ENCODE measurements at regions not wholly inside any gene's neighbourhood (a gene's known extent, or its start where the extent isn't known, plus 50 kb on each side); places are given as distances from the start of the nearest gene placed in this dataset.

GRCh38 chr4:177582992-177583391 lies 140.8 kb upstream of the AGA start:
- Histone ChIP-seq H3K36me3 (no peaks in the 10 kb centered on the region), H3K9me3 (no peaks in the 10 kb centered on the region), H3K4me3 (no peak overlapping the region), H3K27me3 (replicated peaks in 1 of 7) (no peaks in the 10 kb centered on the region), H3K27ac (no peak overlapping the region), H3K4me1 (no peaks in the 10 kb centered on the region)
- no peak for DNase-seq
- no peak for TF ChIP-seq POLR2AphosphoS5 (IDR thresholded peaks at IDR 0.05)
- no peak for TF ChIP-seq POLR2A (IDR thresholded peaks at IDR 0.05)
- TF ChIP-seq CTCF (IDR thresholded peaks at IDR 0.05 in 8 of 11, conservative IDR thresholded peaks at IDR 0.05 in 3 of 11): no peak
- intact Hi-C loops (cut with DNase I; ENCODE audit: low total_unique reads): no loop called here

DNA sequence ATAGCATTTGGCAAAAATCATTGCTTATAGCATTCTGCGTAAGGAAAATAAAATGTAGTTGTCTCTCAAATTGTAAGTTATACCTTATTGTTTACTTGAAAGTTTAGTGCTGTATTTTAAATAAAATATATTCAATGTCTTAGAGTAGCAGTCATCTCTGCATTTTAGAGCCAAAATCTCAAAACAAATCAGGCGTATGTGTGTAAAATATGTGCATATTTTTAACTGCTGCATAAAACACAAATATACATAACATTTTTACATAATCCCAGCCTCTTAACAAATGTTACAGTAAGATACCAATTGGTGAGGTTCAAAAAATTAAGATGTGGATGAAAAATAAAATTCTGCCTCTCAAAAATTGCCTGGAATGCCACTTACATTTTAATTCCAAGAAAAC lies 145.8 kb upstream of the AGA start:
- intact Hi-C loops (cut with DNase I; ENCODE audit: low total_unique reads): no loop called here
- no peaks in the 10 kb centered on the region for H3K36me3 ChIP-seq
- no peak for DNase-seq
- no peak overlapping the region for H3K4me3 ChIP-seq
- no peaks in the 10 kb centered on the region for H3K4me1 ChIP-seq
- no peaks in the 10 kb centered on the region for H3K27me3 ChIP-seq (replicated peaks in 1 of 7)
- TF ChIP-seq POLR2AphosphoS5 (IDR thresholded peaks at IDR 0.05): no peak
- no peak for TF ChIP-seq POLR2A (IDR thresholded peaks at IDR 0.05)
- no peak for TF ChIP-seq CTCF (IDR thresholded peaks at IDR 0.05 in 8 of 11, conservative IDR thresholded peaks at IDR 0.05 in 3 of 11)
- WGBS, 5 donors: 69 to 99% (median 94%) methylated on average over 2 of the region's 2 CpGs
- H3K9me3 ChIP-seq: no peaks in the 10 kb centered on the region
- no peak overlapping the region for H3K27ac ChIP-seq

DNA sequence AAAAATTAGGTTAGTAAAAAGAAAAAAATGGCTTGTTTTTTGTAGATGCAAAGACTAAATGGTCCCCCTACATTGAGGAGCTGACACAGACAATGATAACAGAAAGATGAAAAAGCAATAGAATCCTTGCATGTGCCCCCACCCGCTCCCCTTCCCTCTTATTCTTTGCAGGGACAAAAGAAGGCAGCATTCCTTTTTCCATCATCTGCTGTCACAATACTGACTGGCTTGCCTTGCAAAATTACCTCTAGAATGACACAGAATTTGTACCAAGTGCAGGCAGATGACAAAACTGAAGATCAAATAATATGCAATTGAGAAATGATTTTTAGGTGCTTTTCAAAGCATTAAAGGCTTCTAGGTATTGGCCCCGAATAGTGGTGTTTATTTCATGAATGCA lies 153.1 kb upstream of the AGA start:
- intact Hi-C loops (cut with DNase I; ENCODE audit: low total_unique reads): no loop called here
- Histone ChIP-seq H3K9me3 (no peaks in the 10 kb centered on the region), H3K27me3 (replicated peaks in 1 of 7) (no peaks in the 10 kb centered on the region), H3K36me3 (no peaks in the 10 kb centered on the region), H3K4me3 (no peak overlapping the region), H3K27ac (no peak overlapping the region), H3K4me1 (no peaks in the 10 kb centered on the region)
- 69 to 95% (median 89%) methylated on average over 2 of the region's 2 CpGs for WGBS, 5 donors
- TF ChIP-seq POLR2A (IDR thresholded peaks at IDR 0.05) (no peak), POLR2AphosphoS5 (IDR thresholded peaks at IDR 0.05) (no peak), CTCF (IDR thresholded peaks at IDR 0.05 in 8 of 11, conservative IDR thresholded peaks at IDR 0.05 in 3 of 11) (no peak)
- DNase-seq: no peak

- DNase-seq: no peak
- Histone ChIP-seq H3K9me3 (no peaks in the 10 kb centered on the region), H3K4me1 (no peaks in the 10 kb centered on the region), H3K36me3 (no peaks in the 10 kb centered on the region), H3K27ac (no peak overlapping the region), H3K4me3 (no peak overlapping the region), H3K27me3 (replicated peaks in 1 of 7) (no peaks in the 10 kb centered on the region)
- 79 to 88% (median 80%) methylated on average over 4 of the region's 4 CpGs for WGBS, 5 donors
- no peak for TF ChIP-seq CTCF (IDR thresholded peaks at IDR 0.05 in 8 of 11, conservative IDR thresholded peaks at IDR 0.05 in 3 of 11)
- TF ChIP-seq POLR2A (IDR thresholded peaks at IDR 0.05): no peak
- TF ChIP-seq POLR2AphosphoS5 (IDR thresholded peaks at IDR 0.05): no peak
- intact Hi-C loops (cut with DNase I; ENCODE audit: low total_unique reads): no loop called here
Measured at GRCh38 chr4:177596035-177596434, 153.8 kb upstream of the AGA start.
